Astrocyte (in vitro differentiated cells and primary cell): ENCODE measurements at regions not wholly inside any gene's neighbourhood (a gene's known extent, or its start where the extent isn't known, plus 50 kb on each side); places are given as distances from the start of the nearest gene placed in this dataset.

Source experiments
- DNase-seq: peaks from one replicate; pipeline ENCODE4 v3.0.0-alpha.2; 2010; ENCODE audit warnings: low read depth
- FAIRE-seq: peaks from 2 replicates; lab custom pipeline; 2011; peaks lifted over from hg19 to GRCh38; lab: Jason Lieb, UNC
- H2AFZ ChIP-seq: 2 replicates; pipeline ENCODE4 v1.6.0; 2012; ENCODE audit warnings: low read depth, low read length, inconsistent platforms
- H3K27ac ChIP-seq: 2 replicates; pipeline ENCODE4 v1.5.1; 2011; ENCODE audit warnings: low read depth, low read length, inconsistent platforms
- H3K27me3 ChIP-seq: 2 replicates; pipeline ENCODE4 v1.6.0; 2011; ENCODE audit warnings: low read length, inconsistent platforms; ENCODE audit not compliant: insufficient read depth
- H3K36me3 ChIP-seq: 2 replicates; pipeline ENCODE4 v1.5.1; 2011; ENCODE audit warnings: low read length, inconsistent platforms; ENCODE audit not compliant: insufficient read depth
- H3K4me1 ChIP-seq: 2 replicates; pipeline ENCODE4 v1.5.1; 2011; ENCODE audit warnings: low read length, inconsistent platforms; ENCODE audit not compliant: insufficient read depth
- H3K4me2 ChIP-seq: 2 replicates; pipeline ENCODE4 v1.6.0; 2012; ENCODE audit warnings: low read length, inconsistent platforms
- H3K4me3 ChIP-seq: 2 replicates; pipeline ENCODE4 v1.5.1; 2011; ENCODE audit warnings: low read depth, mild to moderate bottlenecking, low read length, inconsistent platforms; ENCODE audit not compliant: insufficient read depth
- H3K79me2 ChIP-seq: 2 replicates; pipeline ENCODE4 v1.6.0; 2012; ENCODE audit warnings: mild to moderate bottlenecking, low read length, inconsistent platforms; ENCODE audit not compliant: insufficient read depth
- H3K9ac ChIP-seq: 2 replicates; pipeline ENCODE4 v1.6.0; 2012; ENCODE audit warnings: mild to moderate bottlenecking, low read length, inconsistent platforms
- H3K9me3 ChIP-seq: 2 replicates; pipeline ENCODE4 v1.5.1; 2012; ENCODE audit warnings: low read depth, mild to moderate bottlenecking, low read length, inconsistent platforms; ENCODE audit not compliant: insufficient read depth
- H4K20me1 ChIP-seq: 2 replicates; pipeline ENCODE4 v1.6.0; 2012; ENCODE audit warnings: low read length, inconsistent platforms; ENCODE audit not compliant: insufficient read depth
- H3K27ac Mint-ChIP-seq: one replicate; pipeline ENCODE4 v1.8.0; 2021; ENCODE audit warnings: mild to moderate bottlenecking, mixed read lengths; ENCODE audit not compliant: unreplicated experiment
- H3K27me3 Mint-ChIP-seq: one replicate; pipeline ENCODE4 v1.8.0; 2021; ENCODE audit warnings: low read depth, mixed read lengths; ENCODE audit not compliant: unreplicated experiment
- H3K36me3 Mint-ChIP-seq: one replicate; pipeline ENCODE4 v1.8.0; 2021; ENCODE audit warnings: low read depth, mixed read lengths; ENCODE audit not compliant: unreplicated experiment
- H3K4me1 Mint-ChIP-seq: one replicate; pipeline ENCODE4 v1.8.0; 2021; ENCODE audit warnings: low read depth, mixed read lengths; ENCODE audit not compliant: unreplicated experiment
- H3K4me3 Mint-ChIP-seq: one replicate; pipeline ENCODE4 v1.8.0; 2021; ENCODE audit warnings: mild to moderate bottlenecking, moderate library complexity, mixed read lengths; ENCODE audit not compliant: unreplicated experiment
- H3K9me3 Mint-ChIP-seq: one replicate; pipeline ENCODE4 v1.8.0; 2021; ENCODE audit warnings: mild to moderate bottlenecking, mixed read lengths; ENCODE audit not compliant: unreplicated experiment
- EZH2 ChIP-seq: IDR thresholded peaks from 2 replicates; pipeline ENCODE4 v1.6.1; 2012; ENCODE audit warnings: mild to moderate bottlenecking, low read length, inconsistent platforms; ENCODE audit not compliant: insufficient read depth
- TF ChIP-seq, protein P1 (sequence below): IDR thresholded peaks from 2 replicates; pipeline ENCODE4 v1.5.1; 2011; ENCODE audit warnings: low read depth, mild to moderate bottlenecking, inconsistent platforms, low read length, moderate library complexity; ENCODE audit not compliant: insufficient read depth

GRCh38 chr17:12312692-12313091 is 292.0 kb downstream of the MAP2K4 start:
- H3K9ac ChIP-seq: no peak overlapping the region
- DNase-seq: no peak
- no peak overlapping the region for H3K27ac ChIP-seq
- H3K9me3 ChIP-seq: no peaks in the 10 kb centered on the region
- Mint-ChIP-seq H3K4me1 (peaks cover 4% of the 10 kb centered on the region), H3K36me3 (no peaks in the 10 kb centered on the region), H3K4me3 (no peak overlapping the region), H3K27me3 (no peaks in the 10 kb centered on the region), H3K9me3 (peaks cover 23% of the 10 kb centered on the region), H3K27ac (no peak overlapping the region)
- TF ChIP-seq EZH2: no peak
- TF ChIP-seq, protein P1, sequence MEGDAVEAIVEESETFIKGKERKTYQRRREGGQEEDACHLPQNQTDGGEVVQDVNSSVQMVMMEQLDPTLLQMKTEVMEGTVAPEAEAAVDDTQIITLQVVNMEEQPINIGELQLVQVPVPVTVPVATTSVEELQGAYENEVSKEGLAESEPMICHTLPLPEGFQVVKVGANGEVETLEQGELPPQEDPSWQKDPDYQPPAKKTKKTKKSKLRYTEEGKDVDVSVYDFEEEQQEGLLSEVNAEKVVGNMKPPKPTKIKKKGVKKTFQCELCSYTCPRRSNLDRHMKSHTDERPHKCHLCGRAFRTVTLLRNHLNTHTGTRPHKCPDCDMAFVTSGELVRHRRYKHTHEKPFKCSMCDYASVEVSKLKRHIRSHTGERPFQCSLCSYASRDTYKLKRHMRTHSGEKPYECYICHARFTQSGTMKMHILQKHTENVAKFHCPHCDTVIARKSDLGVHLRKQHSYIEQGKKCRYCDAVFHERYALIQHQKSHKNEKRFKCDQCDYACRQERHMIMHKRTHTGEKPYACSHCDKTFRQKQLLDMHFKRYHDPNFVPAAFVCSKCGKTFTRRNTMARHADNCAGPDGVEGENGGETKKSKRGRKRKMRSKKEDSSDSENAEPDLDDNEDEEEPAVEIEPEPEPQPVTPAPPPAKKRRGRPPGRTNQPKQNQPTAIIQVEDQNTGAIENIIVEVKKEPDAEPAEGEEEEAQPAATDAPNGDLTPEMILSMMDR: no peak
- no peak overlapping the region for H2AFZ ChIP-seq
- H3K27me3 ChIP-seq: no peaks in the 10 kb centered on the region
- FAIRE-seq: no peak
- H3K79me2 ChIP-seq: no peaks in the 10 kb centered on the region
- H4K20me1 ChIP-seq: no peaks in the 10 kb centered on the region
- H3K4me2 ChIP-seq: no peak overlapping the region
- no peaks in the 10 kb centered on the region for H3K36me3 ChIP-seq
- no peaks in the 10 kb centered on the region for H3K4me1 ChIP-seq
- no peak overlapping the region for H3K4me3 ChIP-seq

DNA sequence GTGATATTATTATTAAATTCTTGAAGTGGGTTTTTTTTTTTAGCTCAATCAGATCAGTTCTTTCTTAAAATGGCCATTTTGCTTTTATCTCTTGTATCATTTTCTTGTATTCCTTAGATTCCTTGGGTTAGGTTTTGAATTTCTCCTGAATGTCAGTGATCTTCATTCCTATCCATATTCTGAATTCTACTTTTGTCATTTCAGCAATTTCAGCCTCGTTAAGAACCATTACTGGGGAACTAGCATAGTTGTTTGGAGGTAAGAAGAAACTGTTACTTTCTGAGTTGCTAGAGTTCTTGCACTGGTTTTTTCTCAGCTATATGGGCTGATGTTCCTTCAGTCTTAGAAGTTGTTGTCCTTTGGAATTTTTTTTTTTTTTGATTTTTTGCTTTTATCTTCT is 293.1 kb downstream of the MAP2K4 start:
- peaks cover 23% of the 10 kb centered on the region for H3K9me3 Mint-ChIP-seq
- FAIRE-seq: no peak

DNA sequence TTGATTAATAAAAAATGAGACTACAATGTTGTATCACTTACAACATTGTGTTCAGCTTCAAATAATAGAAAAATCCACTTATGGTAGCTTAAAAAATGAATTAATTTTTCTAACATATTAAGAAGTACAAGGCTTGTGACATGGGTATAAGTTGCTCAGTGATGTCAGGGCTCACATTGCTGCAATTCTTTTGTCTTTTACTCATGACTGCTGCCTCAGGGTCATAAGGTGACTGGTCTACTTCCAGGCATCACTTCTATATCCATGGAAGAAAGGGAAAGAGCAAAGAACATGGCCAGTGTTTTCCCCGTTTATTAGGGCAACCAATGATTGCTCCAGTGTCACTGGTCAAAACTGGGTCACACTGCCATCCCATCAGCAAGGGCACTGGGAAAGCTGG is 295.3 kb downstream of the MAP2K4 start:
- H4K20me1 ChIP-seq: no peaks in the 10 kb centered on the region
- no peak overlapping the region for H3K9ac ChIP-seq
- H3K4me1 ChIP-seq: no peaks in the 10 kb centered on the region
- H3K79me2 ChIP-seq: no peaks in the 10 kb centered on the region
- H3K36me3 ChIP-seq: no peaks in the 10 kb centered on the region
- H3K27ac ChIP-seq: no peak overlapping the region
- no peaks in the 10 kb centered on the region for H3K9me3 ChIP-seq
- H3K27me3 ChIP-seq: no peaks in the 10 kb centered on the region
- H3K4me2 ChIP-seq: no peak overlapping the region
- Mint-ChIP-seq H3K36me3 (no peaks in the 10 kb centered on the region), H3K9me3 (peaks cover 23% of the 10 kb centered on the region), H3K27me3 (no peaks in the 10 kb centered on the region), H3K4me3 (no peak overlapping the region), H3K27ac (no peak overlapping the region), H3K4me1 (peaks cover 4% of the 10 kb centered on the region)
- no peak for DNase-seq
- no peak for FAIRE-seq
- H2AFZ ChIP-seq: no peak overlapping the region
- TF ChIP-seq EZH2: no peak
- TF ChIP-seq, protein P1: no peak
- no peak overlapping the region for H3K4me3 ChIP-seq

More for the DNA sequence above, 293.1 kb downstream of the MAP2K4 start:
- Histone ChIP-seq H2AFZ (no peak overlapping the region), H3K79me2 (no peaks in the 10 kb centered on the region), H4K20me1 (no peaks in the 10 kb centered on the region), H3K27me3 (no peaks in the 10 kb centered on the region), H3K4me3 (no peak overlapping the region), H3K9ac (no peak overlapping the region), H3K4me1 (no peaks in the 10 kb centered on the region), H3K9me3 (no peaks in the 10 kb centered on the region), H3K4me2 (no peak overlapping the region), H3K36me3 (no peaks in the 10 kb centered on the region), H3K27ac (no peak overlapping the region)
- Mint-ChIP-seq H3K27ac (no peak overlapping the region), H3K36me3 (no peaks in the 10 kb centered on the region), H3K4me1 (peaks cover 4% of the 10 kb centered on the region), H3K4me3 (no peak overlapping the region), H3K27me3 (no peaks in the 10 kb centered on the region)
- no peak for DNase-seq
- TF ChIP-seq EZH2: no peak
- TF ChIP-seq, protein P1: no peak
